ENCODE measurements at regions not wholly inside any gene's neighbourhood (a gene's known extent, or its start where the extent isn't known, plus 50 kb on each side); places are given as distances from the start of the nearest gene placed in this dataset.
"Not testable (repeated sequence)": the region's sequence is repeated elsewhere in the genome, so short reads cannot be mapped to it uniquely, and the experiment has no call there.

GRCh38 chr2:200101922-200102321 lies 146.5 kb downstream of the MAIP1 start:
- no peak for TF ChIP-seq POLR2A (IDR thresholded peaks at IDR 0.05; ENCODE audit: low read depth, low read length)
- no peak for FAIRE-seq
- DNase-seq (ENCODE audit: insufficient read length, low spot score): no peak

GRCh38 chr2:200102971-200103370 lies 147.6 kb downstream of the MAIP1 start:
- TF ChIP-seq POLR2A (IDR thresholded peaks at IDR 0.05; ENCODE audit: low read depth, low read length): no peak
- DNase-seq (ENCODE audit: insufficient read length, low spot score) (no peak), FAIRE-seq (no peak)

- FAIRE-seq: peak; percentile 89
- peak; percentile 9 for DNase-seq (ENCODE audit: insufficient read length, low spot score)
- TF ChIP-seq POLR2A (IDR thresholded peaks at IDR 0.05; ENCODE audit: low read depth, low read length): no peak
Observed at GRCh38 chr2:200104015-200104414, 148.6 kb downstream of the MAIP1 start.

- FAIRE-seq (no peak), DNase-seq (ENCODE audit: insufficient read length, low spot score) (no peak)
- no peak for TF ChIP-seq POLR2A (IDR thresholded peaks at IDR 0.05; ENCODE audit: low read depth, low read length)
Observed at GRCh38 chr2:200107514-200108217, 152.3 kb downstream of the MAIP1 start.

- TF ChIP-seq POLR2A (IDR thresholded peaks at IDR 0.05; ENCODE audit: low read depth, low read length): no peak
- FAIRE-seq (no peak), DNase-seq (ENCODE audit: insufficient read length, low spot score) (no peak)
Observed at GRCh38 chr2:200109421-200109820, 154.0 kb downstream of the MAIP1 start.

GRCh38 chr2:200110381-200110780 lies 155.0 kb downstream of the MAIP1 start:
- TF ChIP-seq POLR2A (IDR thresholded peaks at IDR 0.05; ENCODE audit: low read depth, low read length): no peak
- no peak for FAIRE-seq

GRCh38 chr2:200113016-200113799 lies 157.8 kb downstream of the MAIP1 start:
- not testable (repeated sequence) for DNase-seq (ENCODE audit: insufficient read length, low spot score); FAIRE-seq

More at GRCh38 chr2:200110381-200110780, 155.0 kb downstream of the MAIP1 start:
- no peak for DNase-seq (ENCODE audit: insufficient read length, low spot score)

- FAIRE-seq: no peak
Observed at GRCh38 chr2:200119236-200119635, 163.9 kb downstream of the MAIP1 start.

GRCh38 chr2:200121931-200122330 lies 166.5 kb downstream of the MAIP1 start:
- FAIRE-seq: no peak
- TF ChIP-seq POLR2A (IDR thresholded peaks at IDR 0.05; ENCODE audit: low read depth, low read length): no peak
- DNase-seq (ENCODE audit: insufficient read length, low spot score): no peak

More at GRCh38 chr2:200119236-200119635, 163.9 kb downstream of the MAIP1 start:
- DNase-seq (ENCODE audit: insufficient read length, low spot score): no peak
- no peak for TF ChIP-seq POLR2A (IDR thresholded peaks at IDR 0.05; ENCODE audit: low read depth, low read length)

GRCh38 chr2:200122683-200123082 lies 167.3 kb downstream of the MAIP1 start:
- DNase-seq (ENCODE audit: insufficient read length, low spot score): no peak
- TF ChIP-seq POLR2A (IDR thresholded peaks at IDR 0.05; ENCODE audit: low read depth, low read length): no peak
- no peak for FAIRE-seq

GRCh38 chr2:200124665-200125368 lies 169.4 kb downstream of the MAIP1 start:
- not testable (repeated sequence) for DNase-seq (ENCODE audit: insufficient read length, low spot score); FAIRE-seq

- no peak for FAIRE-seq
- no peak for TF ChIP-seq POLR2A (IDR thresholded peaks at IDR 0.05; ENCODE audit: low read depth, low read length)
Observed at GRCh38 chr2:200125444-200126284, 170.3 kb downstream of the MAIP1 start.

GRCh38 chr2:200126285-200126670 lies 170.9 kb downstream of the MAIP1 start:
- DNase-seq (ENCODE audit: insufficient read length, low spot score); FAIRE-seq: not testable (repeated sequence)

More at GRCh38 chr2:200125444-200126284, 170.3 kb downstream of the MAIP1 start:
- DNase-seq (ENCODE audit: insufficient read length, low spot score): no peak

GRCh38 chr2:200126680-200127079 lies 171.3 kb downstream of the MAIP1 start:
- FAIRE-seq; DNase-seq (ENCODE audit: insufficient read length, low spot score): not testable (repeated sequence)
